ENCODE measurements at regions not wholly inside any gene's neighbourhood (a gene's known extent, or its start where the extent isn't known, plus 50 kb on each side); places are given as distances from the start of the nearest gene placed in this dataset.

- no peaks in the 10 kb centered on the region for H3K36me3 ChIP-seq (ENCODE audit: control insufficient read depth in 2 of 4, insufficient read depth in 4 of 4, low read length in 3 of 4)
- no peaks in the 10 kb centered on the region for H3K27me3 ChIP-seq (replicated peaks in 1 of 4; ENCODE audit: control insufficient read depth in 3 of 4, extremely low read depth in 1 of 4, insufficient read depth in 3 of 4, low read length in 3 of 4)
- no peak overlapping the region for H2AFZ ChIP-seq (ENCODE audit: low read length)
- H2BK120ac ChIP-seq (replicated peaks; ENCODE audit: low read depth, low read length): no peak overlapping the region
- H3K23me2 ChIP-seq (ENCODE audit: low read depth, low read length): no peaks in the 10 kb centered on the region
- ChIA-PET POLR2A (ENCODE audit: partially characterized antibody) (no interaction called here), CTCF (ENCODE audit: partially characterized antibody) (interaction anchor here (2.1 kb wide), 1 partner anchor 21 kb away, joined by 5 read pairs; no protein-coding TSS in a partner anchor)
- H4K8ac ChIP-seq (ENCODE audit: extremely low read depth, insufficient read depth, low read length): no peak overlapping the region
- H3K4me1 ChIP-seq (replicated peaks in 1 of 4; ENCODE audit: control insufficient read depth in 3 of 4, insufficient read depth in 4 of 4, low read length in 3 of 4): no peaks in the 10 kb centered on the region
- H3K27ac ChIP-seq (ENCODE audit: low read depth, low read length): no peak overlapping the region
- H3K79me2 ChIP-seq (ENCODE audit: control insufficient read depth in 1 of 2, insufficient read depth in 2 of 2, low read length in 2 of 2): no peaks in the 10 kb centered on the region
- no peak overlapping the region for H2BK20ac ChIP-seq (ENCODE audit: low read length)
- H3K4me3 ChIP-seq (ENCODE audit: extremely low read depth in 1 of 4, insufficient read depth in 2 of 4, low read depth in 3 of 4, low read length in 4 of 4): no peak overlapping the region
- H4K5ac ChIP-seq (ENCODE audit: insufficient read length, low read depth, low read length): no peak overlapping the region
- no peak overlapping the region for H3K18ac ChIP-seq (ENCODE audit: extremely low read depth, low read length)
- H3K56ac ChIP-seq (replicated peaks; ENCODE audit: insufficient read length, low read depth, low read length): no peak overlapping the region
- DNase-seq (ENCODE audit: low read depth in 1 of 2, low spot score in 2 of 2) (no peak), FAIRE-seq (no peak)
- H2BK15ac ChIP-seq (ENCODE audit: low read length): no peak overlapping the region
- H2BK12ac ChIP-seq (ENCODE audit: low read depth, low read length): no peak overlapping the region
- no peak overlapping the region for H3K14ac ChIP-seq (ENCODE audit: insufficient read length)
- H3K23ac ChIP-seq (ENCODE audit: insufficient read length): no peak overlapping the region
- H4K20me1 ChIP-seq (replicated peaks in 1 of 2; ENCODE audit: control insufficient read depth in 1 of 2, insufficient read depth in 2 of 2, low read length in 2 of 2): no peaks in the 10 kb centered on the region
- H3K4ac ChIP-seq (replicated peaks; ENCODE audit: insufficient read length, low read depth, low read length): no peak overlapping the region
- H2BK5ac ChIP-seq (ENCODE audit: low read depth, low read length): no peak overlapping the region
- H3K9me3 ChIP-seq (ENCODE audit: insufficient read depth in 2 of 2, low read depth in 1 of 2, low read length in 1 of 2): 0 out of 4 replicates have a peak, but pooled peaks cover 0 to 3% of the 10 kb centered on the region in 2 experiments
- H4K91ac ChIP-seq (replicated peaks; ENCODE audit: insufficient read length, low read length): no peak overlapping the region
- H3K79me1 ChIP-seq (ENCODE audit: low read depth, low read length): no peaks in the 10 kb centered on the region
- no peak overlapping the region for H3K4me2 ChIP-seq (ENCODE audit: insufficient read depth in 1 of 2, low read depth in 2 of 2, low read length in 2 of 2)
- no peak overlapping the region for H2AK5ac ChIP-seq (ENCODE audit: low read depth, low read length)
- H3K9ac ChIP-seq (replicated peaks in 1 of 4; ENCODE audit: extremely low read depth in 1 of 4, low read depth in 3 of 4, low read length in 3 of 4): no peak overlapping the region
- TF ChIP-seq CREB1 (IDR thresholded peaks at IDR 0.05): no peak
- TF ChIP-seq CBX5 (IDR thresholded peaks at IDR 0.05; ENCODE audit: low read depth, low read length): no peak
- TF ChIP-seq, protein P1, sequence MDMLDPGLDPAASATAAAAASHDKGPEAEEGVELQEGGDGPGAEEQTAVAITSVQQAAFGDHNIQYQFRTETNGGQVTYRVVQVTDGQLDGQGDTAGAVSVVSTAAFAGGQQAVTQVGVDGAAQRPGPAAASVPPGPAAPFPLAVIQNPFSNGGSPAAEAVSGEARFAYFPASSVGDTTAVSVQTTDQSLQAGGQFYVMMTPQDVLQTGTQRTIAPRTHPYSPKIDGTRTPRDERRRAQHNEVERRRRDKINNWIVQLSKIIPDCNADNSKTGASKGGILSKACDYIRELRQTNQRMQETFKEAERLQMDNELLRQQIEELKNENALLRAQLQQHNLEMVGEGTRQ (IDR thresholded peaks at IDR 0.05; ENCODE audit: low read length): no peak
- TF ChIP-seq RNF2 (IDR thresholded peaks at IDR 0.05; ENCODE audit: borderline replicate concordance, low read depth, low read length, missing control alignments, poor library complexity, severe bottlenecking): no peak
- no peak for TF ChIP-seq HDAC6 (IDR thresholded peaks at IDR 0.05; ENCODE audit: low read depth, low read length)
- TF ChIP-seq SIN3A (conservative IDR thresholded peaks at IDR 0.05 in 1 of 2, IDR thresholded peaks at IDR 0.05 in 1 of 2; ENCODE audit: low read depth in 1 of 2, low read length in 2 of 2): no peak
- TF ChIP-seq CHD2 (IDR thresholded peaks at IDR 0.05; ENCODE audit: low read length): no peak
- no peak for TF ChIP-seq TBP (IDR thresholded peaks at IDR 0.05; ENCODE audit: low read depth, low read length)
- TF ChIP-seq ATF3 (IDR thresholded peaks at IDR 0.05; ENCODE audit: insufficient read depth, low read depth, low read length): no peak
- no peak for TF ChIP-seq CBX8 (IDR thresholded peaks at IDR 0.05; ENCODE audit: borderline replicate concordance, low read depth, low read length)
Observed at GRCh38 chr12:102681747-102682146, 201.4 kb upstream of the IGF1 start.

Measured in H1 (cell line).